ENCODE measurements at regions not wholly inside any gene's neighbourhood (a gene's known extent, or its start where the extent isn't known, plus 50 kb on each side); places are given as distances from the start of the nearest gene placed in this dataset.

- no peaks in the 10 kb centered on the region for H3K27me3 ChIP-seq
- no peak for TF ChIP-seq POLR2AphosphoS5 (IDR thresholded peaks at IDR 0.05)
- TF ChIP-seq CTCF (IDR thresholded peaks at IDR 0.05): no peak
- TF ChIP-seq POLR2A (IDR thresholded peaks at IDR 0.05): no peak
- TF ChIP-seq EP300 (IDR thresholded peaks at IDR 0.05): no peak
- H3K4me1 ChIP-seq: no peaks in the 10 kb centered on the region
- 50 to 51% methylated on average over 4 to 5 of the region's 5 CpGs for WGBS, 2 donors (ENCODE audit: low coverage in 1 of 2)
- ATAC-seq: no peak
- no peak overlapping the region for H3K4me3 ChIP-seq
- H3K36me3 ChIP-seq: no peaks in the 10 kb centered on the region
- H3K27ac ChIP-seq: no peak overlapping the region
- H3K9me3 ChIP-seq: no peaks in the 10 kb centered on the region
Observed at GRCh38 chr9:94498801-94499453, 56.0 kb upstream of the PCAT7 start.

- no peak overlapping the region for H3K27ac ChIP-seq
- TF ChIP-seq CTCF (IDR thresholded peaks at IDR 0.05): no peak
- TF ChIP-seq EP300 (IDR thresholded peaks at IDR 0.05): no peak
- no peak for TF ChIP-seq POLR2A (IDR thresholded peaks at IDR 0.05)
- no peak for TF ChIP-seq POLR2AphosphoS5 (IDR thresholded peaks at IDR 0.05)
- no peaks in the 10 kb centered on the region for H3K36me3 ChIP-seq
- H3K9me3 ChIP-seq: no peaks in the 10 kb centered on the region
- ATAC-seq: no peak
- WGBS, 2 donors (ENCODE audit: low coverage in 1 of 2): 56 to 68% methylated on average over 3 of the region's 3 CpGs
- H3K4me3 ChIP-seq: no peak overlapping the region
- H3K4me1 ChIP-seq: no peaks in the 10 kb centered on the region
- no peaks in the 10 kb centered on the region for H3K27me3 ChIP-seq
Observed at GRCh38 chr9:94504358-94504757, 50.5 kb upstream of the PCAT7 start.
